Fibroblast of lung (primary cell): ENCODE measurements at regions not wholly inside any gene's neighbourhood (a gene's known extent, or its start where the extent isn't known, plus 50 kb on each side); places are given as distances from the start of the nearest gene placed in this dataset.
A peak's percentile ranks its signal among the peaks of the same experiment; 100 is the strongest.

Source experiments
- DNase-seq, 2 donors: peaks; one replicate each; pipeline versions ENCODE4 v3.0.0 to v3.0.0-alpha.2; 2010; ENCODE audit warnings: low read depth in 2 of 2
- H2AFZ ChIP-seq: 2 replicates; pipeline ENCODE4 v1.5.1; 2012; ENCODE audit warnings: low read length, control low read depth, inconsistent platforms
- H3K27ac ChIP-seq: 2 replicates; pipeline ENCODE4 v1.5.1; 2011; ENCODE audit warnings: low read length, control low read depth; ENCODE audit not compliant: insufficient read depth
- H3K27me3 ChIP-seq: 2 replicates; pipeline ENCODE4 v1.5.1; 2011; ENCODE audit warnings: mild to moderate bottlenecking, low read length; ENCODE audit not compliant: control insufficient read depth, insufficient read depth
- H3K36me3 ChIP-seq: 2 replicates; pipeline ENCODE4 v1.5.1; 2011; ENCODE audit warnings: low read length; ENCODE audit not compliant: control insufficient read depth, insufficient read depth
- H3K4me1 ChIP-seq: 2 replicates; pipeline ENCODE4 v1.5.1; 2011; ENCODE audit warnings: low read length; ENCODE audit not compliant: control insufficient read depth, insufficient read depth; ENCODE audit errors: extremely low read depth
- H3K4me2 ChIP-seq: 2 replicates; pipeline ENCODE4 v1.5.1; 2011; ENCODE audit warnings: low read length, control low read depth; ENCODE audit not compliant: insufficient read depth; ENCODE audit errors: extremely low read depth
- H3K4me3 ChIP-seq, 4 experiments: fragments of 200-600 bp in 1 of 4; sonication (generic) in 1 of 4; replicated peaks in 1 of 4; 2 replicates each; pipeline ENCODE4 v1.5.1; 2011 to 2016; ENCODE audit warnings: low read length in 4 of 4, low read depth in 3 of 4, mild to moderate bottlenecking in 3 of 4, control low read depth in 2 of 4, inconsistent platforms in 1 of 4, mixed read lengths in 1 of 4; ENCODE audit not compliant: insufficient read depth in 1 of 4; ENCODE audit errors: control extremely low read depth in 1 of 4
- H3K79me2 ChIP-seq: 2 replicates; pipeline ENCODE4 v1.5.1; 2012; ENCODE audit warnings: mild to moderate bottlenecking, low read length, inconsistent platforms; ENCODE audit not compliant: control insufficient read depth, insufficient read depth
- H3K9ac ChIP-seq: 2 replicates; pipeline ENCODE4 v1.5.1; 2011; ENCODE audit warnings: mild to moderate bottlenecking, low read length, control low read depth; ENCODE audit not compliant: insufficient read depth
- H3K9me3 ChIP-seq: 2 replicates; pipeline ENCODE4 v1.5.1; 2012; ENCODE audit warnings: low read depth, low read length; ENCODE audit not compliant: control insufficient read depth, insufficient read depth
- H4K20me1 ChIP-seq: 2 replicates; pipeline ENCODE4 v1.5.1; 2011; ENCODE audit warnings: low read length; ENCODE audit not compliant: control insufficient read depth, insufficient read depth; ENCODE audit errors: extremely low read depth
- CTCF ChIP-seq, 2 donors: IDR thresholded peaks in 1 of 2; conservative IDR thresholded peaks in 1 of 2; 1 replicate in 1 of 2; 2 replicates in 1 of 2; pipeline ENCODE4 v1.5.1; 2011 to 2012; ENCODE audit warnings: low read length in 2 of 2, control low read depth in 1 of 2, inconsistent platforms in 1 of 2, low read depth in 1 of 2, mild to moderate bottlenecking in 1 of 2
- EZH2 ChIP-seq: IDR thresholded peaks from 2 replicates; pipeline ENCODE4 v1.5.1; 2012; ENCODE audit warnings: low read length, control low read depth, mild to moderate bottlenecking; ENCODE audit errors: missing control alignments

- Histone ChIP-seq H3K36me3 (no peaks in the 10 kb centered on the region), H3K4me3 (no peak overlapping the region), H4K20me1 (no peaks in the 10 kb centered on the region), H3K79me2 (no peaks in the 10 kb centered on the region), H3K9ac (no peak overlapping the region), H2AFZ (no peak overlapping the region), H3K27ac (no peak overlapping the region), H3K4me2 (no peak overlapping the region), H3K4me1 (no peaks in the 10 kb centered on the region), H3K27me3 (no peaks in the 10 kb centered on the region), H3K9me3 (no peaks in the 10 kb centered on the region)
- DNase-seq: no peak
- TF ChIP-seq EZH2: no peak
- TF ChIP-seq CTCF (conservative IDR thresholded peaks at IDR 0.05 in 1 of 2, IDR thresholded peaks at IDR 0.05 in 1 of 2; ENCODE audit: low read depth in 1 of 2, low read length in 2 of 2): no peak
These were observed 666.6 kb upstream of the CCDC54 start for GRCh38 chr3:106710596-106710995.

- no peak overlapping the region for H3K9ac ChIP-seq
- no peaks in the 10 kb centered on the region for H3K79me2 ChIP-seq
- H3K27ac ChIP-seq: no peak overlapping the region
- no peak overlapping the region for H2AFZ ChIP-seq
- no peaks in the 10 kb centered on the region for H3K4me1 ChIP-seq
- no peak for TF ChIP-seq CTCF (conservative IDR thresholded peaks at IDR 0.05 in 1 of 2, IDR thresholded peaks at IDR 0.05 in 1 of 2; ENCODE audit: low read depth in 1 of 2, low read length in 2 of 2)
- TF ChIP-seq EZH2: no peak
- no peaks in the 10 kb centered on the region for H3K27me3 ChIP-seq
- DNase-seq: peak; percentile 63 to 90
- no peaks in the 10 kb centered on the region for H4K20me1 ChIP-seq
- H3K4me3 ChIP-seq: no peak overlapping the region
- H3K36me3 ChIP-seq: no peaks in the 10 kb centered on the region
- peak overlapping the region; percentile 29 for H3K4me2 ChIP-seq
- H3K9me3 ChIP-seq: no peaks in the 10 kb centered on the region
These were observed 665.6 kb upstream of the CCDC54 start for GRCh38 chr3:106711650-106712049.

GRCh38 chr3:106714400-106714799 is 662.8 kb upstream of the CCDC54 start:
- Histone ChIP-seq H3K27ac (no peak overlapping the region), H3K4me1 (no peaks in the 10 kb centered on the region), H3K4me2 (no peak overlapping the region), H3K27me3 (no peaks in the 10 kb centered on the region), H3K9ac (no peak overlapping the region), H3K4me3 (no peak overlapping the region), H4K20me1 (no peaks in the 10 kb centered on the region), H2AFZ (no peak overlapping the region), H3K36me3 (no peaks in the 10 kb centered on the region), H3K9me3 (no peaks in the 10 kb centered on the region), H3K79me2 (no peaks in the 10 kb centered on the region)
- DNase-seq: peak in 1 of 2 donors; percentile 12
- TF ChIP-seq CTCF (conservative IDR thresholded peaks at IDR 0.05 in 1 of 2, IDR thresholded peaks at IDR 0.05 in 1 of 2; ENCODE audit: low read depth in 1 of 2, low read length in 2 of 2) (no peak), EZH2 (no peak)
